Vagina (tissue), 2 donors: ENCODE measurements at regions not wholly inside any gene's neighbourhood (a gene's known extent, or its start where the extent isn't known, plus 50 kb on each side); places are given as distances from the start of the nearest gene placed in this dataset.

Experiments used
- CTCF ChIP-seq, 3 experiments: fragments of 450-650 bp in 2 of 3; fragments of 200-600 bp in 1 of 3; sonication (generic) in 1 of 3; IDR thresholded peaks; one replicate each; pipeline ENCODE4 v1.5.1; 2017 to 2019; ENCODE audit warnings: antibody characterized with exemption in 3 of 3, mild to moderate bottlenecking in 2 of 3, moderate library complexity in 2 of 3
- POLR2A ChIP-seq, 2 donors: fragments of 450-650 bp; IDR thresholded peaks; one replicate each; pipeline ENCODE4 v1.6.1; 2017; ENCODE audit warnings: antibody characterized with exemption in 2 of 2, mild to moderate bottlenecking in 2 of 2, moderate library complexity in 2 of 2

GRCh38 chr5:86878250-86878649, 260.5 kb downstream of the COX7C start:
- TF ChIP-seq CTCF (IDR thresholded peaks at IDR 0.05) (no peak), POLR2A (IDR thresholded peaks at IDR 0.05) (no peak)
